ENCODE measurements at regions not wholly inside any gene's neighbourhood (a gene's known extent, or its start where the extent isn't known, plus 50 kb on each side); places are given as distances from the start of the nearest gene placed in this dataset.
A peak's percentile ranks its signal among the peaks of the same experiment; 100 is the strongest.

GRCh38 chr3:14282001-14282705 lies 103.5 kb downstream of the LSM3 start:
- 93 to 97% methylated on average over 9 to 10 of the region's 12 CpGs for WGBS, 2 experiments (ENCODE audit: insufficient coverage in 2 of 2)
- Histone ChIP-seq H3K36me3 (ENCODE audit: control insufficient read depth, insufficient read depth, low read length) (no peaks in the 10 kb centered on the region), H3K9me3 (ENCODE audit: control insufficient read depth, low read length) (no peaks in the 10 kb centered on the region), H3K4me3 (ENCODE audit: extremely low read depth, insufficient read depth, low read length, poor library complexity, severe bottlenecking) (no peak overlapping the region), H3K27ac (ENCODE audit: low read depth, low read length, severe bottlenecking) (no peak overlapping the region), H3K4me1 (ENCODE audit: control insufficient read depth, insufficient read depth, low read length, poor library complexity, severe bottlenecking) (peaks cover 19% of the 10 kb centered on the region)

- Histone ChIP-seq H3K36me3 (ENCODE audit: control insufficient read depth, insufficient read depth, low read length) (no peaks in the 10 kb centered on the region), H3K9me3 (ENCODE audit: control insufficient read depth, low read length) (no peaks in the 10 kb centered on the region), H3K27ac (ENCODE audit: low read depth, low read length, severe bottlenecking) (no peak overlapping the region), H3K4me1 (ENCODE audit: control insufficient read depth, insufficient read depth, low read length, poor library complexity, severe bottlenecking) (peaks cover 19% of the 10 kb centered on the region), H3K4me3 (ENCODE audit: extremely low read depth, insufficient read depth, low read length, poor library complexity, severe bottlenecking) (no peak overlapping the region)
- 75 to 88% methylated on average over 2 to 3 of the region's 6 CpGs for WGBS, 2 experiments (ENCODE audit: insufficient coverage in 2 of 2)
Observed at GRCh38 chr3:14282706-14283075, 104.1 kb downstream of the LSM3 start.

- H3K4me1 ChIP-seq (ENCODE audit: control insufficient read depth, insufficient read depth, low read length, poor library complexity, severe bottlenecking) = peaks cover 19% of the 10 kb centered on the region
- WGBS, 2 experiments (ENCODE audit: insufficient coverage in 2 of 2) = 88 to 97% methylated on average over 5 of the region's 7 CpGs
Observed at GRCh38 chr3:14283092-14283812, 104.6 kb downstream of the LSM3 start.

DNA sequence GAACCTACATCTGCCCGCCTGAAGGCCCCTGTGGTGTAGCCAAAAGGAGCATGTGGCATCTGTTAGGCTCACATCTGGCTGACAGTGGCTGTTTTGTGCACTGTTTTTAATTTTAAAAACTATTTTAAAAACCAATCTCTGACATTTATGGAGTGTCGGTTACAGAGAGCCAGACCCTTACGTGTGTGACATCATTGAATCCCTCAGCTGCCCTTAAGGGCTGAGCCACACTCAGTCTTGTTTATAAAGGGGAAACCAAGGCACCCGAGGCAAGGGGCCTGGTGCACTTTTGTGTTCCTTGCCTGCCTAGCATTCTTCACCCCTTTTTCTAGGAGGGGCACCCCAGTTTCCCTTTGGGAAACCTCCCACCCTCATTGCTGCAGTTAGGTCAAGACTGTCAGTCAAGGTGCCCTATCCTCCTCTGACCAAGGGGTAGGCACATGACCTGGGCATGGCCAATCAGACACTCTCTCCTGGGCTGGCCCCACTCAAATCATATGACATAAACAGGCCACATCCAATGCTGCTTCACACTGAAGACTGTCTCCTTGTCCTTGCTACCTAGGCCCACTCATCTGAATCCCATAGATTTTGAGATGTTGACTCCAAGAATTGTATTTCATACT lies 105.3 kb downstream of the LSM3 start:
- no peaks in the 10 kb centered on the region for H3K9me3 ChIP-seq (ENCODE audit: control insufficient read depth, low read length)
- 93 to 96% methylated on average over 4 of the region's 4 CpGs for WGBS, 2 experiments (ENCODE audit: insufficient coverage in 2 of 2)
- H3K27ac ChIP-seq (ENCODE audit: low read depth, low read length, severe bottlenecking) = no peak overlapping the region
- peaks cover 17% of the 10 kb centered on the region for H3K4me1 ChIP-seq (ENCODE audit: control insufficient read depth, insufficient read depth, low read length, poor library complexity, severe bottlenecking)
- H3K36me3 ChIP-seq (ENCODE audit: control insufficient read depth, insufficient read depth, low read length) = no peaks in the 10 kb centered on the region
- H3K4me3 ChIP-seq (ENCODE audit: extremely low read depth, insufficient read depth, low read length, poor library complexity, severe bottlenecking) = no peak overlapping the region

More at GRCh38 chr3:14283092-14283812, 104.6 kb downstream of the LSM3 start:
- H3K27ac ChIP-seq (ENCODE audit: low read depth, low read length, severe bottlenecking) = no peak overlapping the region
- H3K36me3 ChIP-seq (ENCODE audit: control insufficient read depth, insufficient read depth, low read length) = no peaks in the 10 kb centered on the region
- no peaks in the 10 kb centered on the region for H3K9me3 ChIP-seq (ENCODE audit: control insufficient read depth, low read length)
- H3K4me3 ChIP-seq (ENCODE audit: extremely low read depth, insufficient read depth, low read length, poor library complexity, severe bottlenecking) = no peak overlapping the region

DNA sequence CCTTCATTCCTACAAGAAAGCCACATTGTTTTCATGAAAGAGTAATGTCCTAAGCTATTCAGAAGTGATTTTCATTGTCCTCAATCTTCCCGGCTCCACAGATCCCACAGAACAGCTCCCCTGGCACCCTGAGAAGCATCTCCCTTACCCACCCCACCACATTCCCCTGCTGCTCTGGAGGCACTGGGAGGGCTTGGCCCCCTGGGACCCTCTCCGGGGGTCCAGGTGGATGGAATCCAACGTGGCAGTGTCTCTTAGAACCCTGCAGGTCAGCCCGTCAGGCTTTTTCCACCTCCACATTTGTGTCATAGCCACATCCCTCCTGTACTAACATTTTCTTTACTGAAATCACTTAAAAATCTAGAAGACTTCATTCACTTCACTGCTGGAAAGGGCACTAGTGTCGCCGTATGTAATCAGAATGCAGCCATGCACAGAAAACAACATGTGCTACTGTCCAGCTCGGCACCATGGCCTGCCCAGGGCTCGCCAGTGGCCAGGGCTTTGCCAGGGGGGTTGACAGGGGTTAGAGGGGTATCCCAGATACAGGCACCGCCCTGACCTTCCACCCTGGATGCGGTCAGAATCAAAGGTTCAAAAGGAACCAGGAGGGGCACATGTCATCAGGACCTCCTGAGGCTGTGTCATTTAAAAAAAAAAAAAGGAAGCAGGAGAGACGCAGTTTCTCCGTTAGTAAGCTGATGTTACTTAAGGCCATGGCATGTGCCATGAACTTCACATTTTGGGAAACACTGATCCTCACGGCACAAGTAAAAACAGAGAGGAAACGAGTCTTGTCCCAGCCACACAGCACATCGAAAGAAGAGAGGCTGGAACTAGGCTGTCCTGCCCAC lies 106.3 kb downstream of the LSM3 start:
- Histone ChIP-seq H3K27ac (ENCODE audit: low read depth, low read length, severe bottlenecking) (no peak overlapping the region), H3K36me3 (ENCODE audit: control insufficient read depth, insufficient read depth, low read length) (no peaks in the 10 kb centered on the region), H3K4me3 (ENCODE audit: extremely low read depth, insufficient read depth, low read length, poor library complexity, severe bottlenecking) (no peak overlapping the region), H3K9me3 (ENCODE audit: control insufficient read depth, low read length) (no peaks in the 10 kb centered on the region), H3K4me1 (ENCODE audit: control insufficient read depth, insufficient read depth, low read length, poor library complexity, severe bottlenecking) (peaks cover 15% of the 10 kb centered on the region)
- WGBS, 2 experiments (ENCODE audit: insufficient coverage in 2 of 2) = 81 to 83% methylated on average over 14 to 15 of the region's 15 CpGs

DNA sequence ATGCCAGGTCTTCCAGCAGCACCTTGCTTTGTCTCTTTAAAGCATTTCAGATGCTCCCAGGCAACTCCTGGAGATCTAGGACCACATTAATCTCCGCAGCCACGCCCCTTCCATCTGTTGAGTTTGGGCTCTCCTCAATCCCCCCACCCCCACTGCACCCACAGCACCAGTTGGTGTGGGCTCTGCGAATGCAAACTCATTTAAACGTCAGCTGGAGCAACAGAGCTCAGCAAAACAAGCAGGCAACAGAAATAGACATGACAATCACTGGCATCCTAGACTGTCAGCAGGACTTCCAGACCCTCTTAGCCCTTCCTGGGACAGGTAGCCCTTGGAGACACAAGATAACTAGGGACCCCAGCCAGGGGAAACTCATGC lies 106.9 kb downstream of the LSM3 start:
- no peak overlapping the region for H3K4me3 ChIP-seq (ENCODE audit: extremely low read depth, insufficient read depth, low read length, poor library complexity, severe bottlenecking)
- 33 to 46% methylated on average over 4 of the region's 4 CpGs for WGBS, 2 experiments (ENCODE audit: insufficient coverage in 2 of 2)

DNA sequence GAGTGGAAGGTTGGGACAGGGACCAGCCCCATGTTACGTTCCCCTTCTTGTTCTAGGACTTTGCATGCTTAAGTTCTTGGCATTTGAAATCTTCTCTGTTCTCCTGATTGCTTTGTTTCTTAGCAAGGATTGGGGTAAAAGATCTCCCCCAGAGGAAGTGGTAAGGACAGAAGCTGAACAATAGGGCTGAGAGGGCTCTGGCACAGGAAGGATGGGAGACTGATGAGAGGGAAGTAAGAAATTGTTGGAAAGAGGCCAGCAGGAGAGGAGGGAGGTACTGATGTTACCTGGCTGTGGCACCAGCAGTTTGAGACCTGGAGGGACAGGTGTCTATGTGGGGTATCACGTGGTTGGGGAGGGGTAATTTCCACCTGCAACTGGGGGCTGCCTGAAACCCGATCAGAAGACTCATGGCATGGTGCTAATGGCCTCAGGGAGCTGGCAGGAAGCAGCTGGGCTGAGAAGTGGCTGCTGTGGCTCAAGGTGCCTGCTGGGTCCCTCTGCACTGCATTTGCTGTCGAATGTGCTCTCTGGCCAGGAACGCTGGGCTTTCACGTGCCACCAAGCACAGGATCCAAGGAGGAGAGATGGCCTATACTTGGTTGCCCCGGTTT lies 108.4 kb downstream of the LSM3 start:
- Histone ChIP-seq H3K4me1 (ENCODE audit: control insufficient read depth, insufficient read depth, low read length, poor library complexity, severe bottlenecking) (peaks cover 17% of the 10 kb centered on the region), H3K4me3 (ENCODE audit: extremely low read depth, insufficient read depth, low read length, poor library complexity, severe bottlenecking) (no peak overlapping the region), H3K27ac (ENCODE audit: low read depth, low read length, severe bottlenecking) (no peak overlapping the region), H3K9me3 (ENCODE audit: control insufficient read depth, low read length) (no peaks in the 10 kb centered on the region), H3K36me3 (ENCODE audit: control insufficient read depth, insufficient read depth, low read length) (no peaks in the 10 kb centered on the region)
- WGBS, 2 experiments (ENCODE audit: insufficient coverage in 2 of 2) = 84 to 90% methylated on average over 7 of the region's 7 CpGs

More for the DNA sequence above, 106.9 kb downstream of the LSM3 start:
- H3K4me1 ChIP-seq (ENCODE audit: control insufficient read depth, insufficient read depth, low read length, poor library complexity, severe bottlenecking) = peaks cover 12% of the 10 kb centered on the region
- H3K27ac ChIP-seq (ENCODE audit: low read depth, low read length, severe bottlenecking) = no peak overlapping the region
- no peaks in the 10 kb centered on the region for H3K36me3 ChIP-seq (ENCODE audit: control insufficient read depth, insufficient read depth, low read length)
- no peaks in the 10 kb centered on the region for H3K9me3 ChIP-seq (ENCODE audit: control insufficient read depth, low read length)

- Histone ChIP-seq H3K4me1 (ENCODE audit: control insufficient read depth, insufficient read depth, low read length, poor library complexity, severe bottlenecking) (peaks cover 17% of the 10 kb centered on the region), H3K27ac (ENCODE audit: low read depth, low read length, severe bottlenecking) (no peak overlapping the region), H3K36me3 (ENCODE audit: control insufficient read depth, insufficient read depth, low read length) (no peaks in the 10 kb centered on the region), H3K9me3 (ENCODE audit: control insufficient read depth, low read length) (no peaks in the 10 kb centered on the region), H3K4me3 (ENCODE audit: extremely low read depth, insufficient read depth, low read length, poor library complexity, severe bottlenecking) (no peak overlapping the region)
- WGBS, 2 experiments (ENCODE audit: insufficient coverage in 2 of 2) = 94 to 95% methylated on average over 2 of the region's 2 CpGs
Observed at GRCh38 chr3:14288177-14288788, 109.7 kb downstream of the LSM3 start.

DNA sequence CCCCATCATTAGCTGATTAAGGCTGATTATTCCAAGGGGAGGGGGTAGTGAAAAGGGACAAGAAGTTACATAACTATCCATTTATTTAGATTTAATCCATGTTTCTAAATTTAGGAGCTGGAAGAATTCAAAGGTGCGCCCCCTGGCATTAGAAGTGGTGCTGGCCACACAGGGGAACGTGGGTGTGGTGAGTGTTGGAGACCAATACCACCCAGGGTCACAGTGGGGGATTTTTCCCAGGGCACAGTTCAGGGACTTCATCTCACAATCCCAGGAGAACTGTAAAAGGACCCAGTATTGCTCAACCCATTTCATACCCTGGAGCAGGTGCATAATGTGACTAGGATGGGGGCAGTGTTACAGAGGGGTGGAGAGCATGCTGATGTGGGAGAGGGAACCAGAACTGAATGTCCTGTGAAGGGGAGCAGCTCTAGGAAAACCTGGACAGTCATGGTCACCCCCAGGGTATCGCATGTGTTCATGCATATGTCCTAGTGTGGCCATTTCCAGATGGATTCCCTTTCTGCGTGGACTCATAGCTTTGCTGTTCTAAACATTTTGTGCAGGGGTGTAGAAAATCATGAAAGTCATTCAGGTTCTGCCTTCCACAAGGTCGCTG lies 110.3 kb downstream of the LSM3 start:
- WGBS, 2 experiments (ENCODE audit: insufficient coverage in 2 of 2) = 56 to 100% methylated on average over 1 to 3 of the region's 5 CpGs
- H3K27ac ChIP-seq (ENCODE audit: low read depth, low read length, severe bottlenecking) = peak overlapping the region; percentile 89
- H3K36me3 ChIP-seq (ENCODE audit: control insufficient read depth, insufficient read depth, low read length) = no peaks in the 10 kb centered on the region
- no peaks in the 10 kb centered on the region for H3K9me3 ChIP-seq (ENCODE audit: control insufficient read depth, low read length)
- no peak overlapping the region for H3K4me3 ChIP-seq (ENCODE audit: extremely low read depth, insufficient read depth, low read length, poor library complexity, severe bottlenecking)
- peaks cover 17% of the 10 kb centered on the region for H3K4me1 ChIP-seq (ENCODE audit: control insufficient read depth, insufficient read depth, low read length, poor library complexity, severe bottlenecking)

Data from mesodermal cell (in vitro differentiated cells).